COLO829 (cell line): ENCODE measurements at regions not wholly inside any gene's neighbourhood (a gene's known extent, or its start where the extent isn't known, plus 50 kb on each side); places are given as distances from the start of the nearest gene placed in this dataset.
"Not testable (repeated sequence)": the region's sequence is repeated elsewhere in the genome, so short reads cannot be mapped to it uniquely, and the experiment has no call there.

Experiments
- DNase-seq: peaks from one replicate; pipeline ENCODE4 v3.0.0; 2012; ENCODE audit warnings: low spot score

GRCh38 chr1:234776876-234777855, 167.2 kb upstream of the IRF2BP2 start:
- peak; percentile 24 for DNase-seq

GRCh38 chr1:234776256-234776875, 166.4 kb upstream of the IRF2BP2 start:
- peak; percentile 18 for DNase-seq

- no peak for DNase-seq
These were observed 165.7 kb upstream of the IRF2BP2 start for GRCh38 chr1:234775477-234776246.

- DNase-seq = no peak
These were observed 165.0 kb upstream of the IRF2BP2 start for GRCh38 chr1:234774971-234775370.

- DNase-seq = no peak
These were observed 164.1 kb upstream of the IRF2BP2 start for GRCh38 chr1:234773936-234774677.

GRCh38 chr1:234772345-234773147, 162.6 kb upstream of the IRF2BP2 start:
- DNase-seq = peak; percentile 98

GRCh38 chr1:234771642-234772344, 161.8 kb upstream of the IRF2BP2 start:
- DNase-seq = peak; percentile 18

- no peak for DNase-seq
These were observed 161.1 kb upstream of the IRF2BP2 start for GRCh38 chr1:234770924-234771540.

- no peak for DNase-seq
These were observed 160.2 kb upstream of the IRF2BP2 start for GRCh38 chr1:234769986-234770795.

- DNase-seq = no peak
These were observed 159.5 kb upstream of the IRF2BP2 start for GRCh38 chr1:234769284-234769985.

GRCh38 chr1:234768569-234769283, 158.7 kb upstream of the IRF2BP2 start:
- no peak for DNase-seq

- no peak for DNase-seq
These were observed 158.2 kb upstream of the IRF2BP2 start for GRCh38 chr1:234768171-234768568.

GRCh38 chr1:234765672-234766071, 155.7 kb upstream of the IRF2BP2 start:
- DNase-seq = no peak

- no peak for DNase-seq
These were observed 155.2 kb upstream of the IRF2BP2 start for GRCh38 chr1:234765181-234765580.

GRCh38 chr1:234763910-234764309, 153.9 kb upstream of the IRF2BP2 start:
- DNase-seq = no peak

GRCh38 chr1:234763367-234763766, 153.4 kb upstream of the IRF2BP2 start:
- DNase-seq = no peak

GRCh38 chr1:234762127-234762526, 152.1 kb upstream of the IRF2BP2 start:
- not testable (repeated sequence) for DNase-seq

- DNase-seq = no peak
These were observed 150.3 kb upstream of the IRF2BP2 start for GRCh38 chr1:234760303-234760723.
